ENCODE measurements at regions not wholly inside any gene's neighbourhood (a gene's known extent, or its start where the extent isn't known, plus 50 kb on each side); places are given as distances from the start of the nearest gene placed in this dataset.

DNA sequence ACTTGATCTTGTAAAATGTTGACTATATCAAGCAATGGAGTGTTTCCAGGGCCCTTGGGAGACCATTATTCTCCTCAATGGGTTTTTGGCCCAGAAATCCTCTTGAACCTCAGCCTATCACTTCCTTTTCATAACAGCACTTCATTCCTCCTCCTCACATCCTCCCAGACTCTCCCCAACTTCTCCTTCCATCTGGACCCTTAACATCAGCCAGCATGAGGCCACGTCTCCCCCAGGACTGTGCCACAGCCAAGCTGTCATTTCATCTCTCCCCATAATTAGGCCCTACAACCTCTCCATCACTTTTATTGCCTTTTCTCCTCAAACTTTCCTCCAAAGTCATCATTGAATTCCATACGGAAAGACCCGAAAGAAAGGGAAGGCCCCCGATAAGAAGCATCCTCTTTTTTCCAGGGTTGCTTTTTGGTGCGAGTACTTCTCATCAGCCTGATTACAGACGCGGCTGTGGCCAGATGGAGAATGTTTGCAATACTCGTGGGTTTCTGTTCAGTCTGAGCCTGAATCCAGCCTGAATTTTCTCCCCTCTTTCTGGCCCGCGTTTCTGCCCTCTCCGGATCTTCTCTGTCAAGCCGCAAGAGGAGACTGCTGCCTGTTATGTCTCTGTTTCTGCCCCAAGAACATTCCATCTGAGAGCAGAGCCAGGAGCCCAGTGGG is 52.7 kb upstream of the SLC25A33 start:
- intact Hi-C loops (cut with DNase I, micrococcal nuclease): no loop called here
- Mint-ChIP-seq H3K36me3 (ENCODE audit: low read depth) (no peaks in the 10 kb centered on the region), H3K9me3 (ENCODE audit: low read depth) (no peaks in the 10 kb centered on the region), H3K27me3 (peaks cover 3% of the 10 kb centered on the region), H3K27ac (no peak overlapping the region), H3K4me1 (peaks cover 2% of the 10 kb centered on the region), H3K4me3 (no peak overlapping the region)
- POLR2A ChIA-PET: interaction anchor here (0.7 kb wide), 1 partner anchor 46 kb away, joined by 7 read pairs; no protein-coding TSS in a partner anchor
- ATAC-seq: no peak
- no peak for DNase-seq
- CTCF ChIA-PET: no interaction called here
